Endothelial cell of umbilical vein (primary cell): ENCODE measurements at regions not wholly inside any gene's neighbourhood (a gene's known extent, or its start where the extent isn't known, plus 50 kb on each side); places are given as distances from the start of the nearest gene placed in this dataset.

Source experiments
- CTCF ChIP-seq, 2 donors: IDR thresholded peaks; 1 replicate in 1 of 2; 2 replicates in 1 of 2; pipeline ENCODE4 v1.5.1; 2011; ENCODE audit warnings: low read length in 2 of 2, mild to moderate bottlenecking in 2 of 2, moderate library complexity in 2 of 2, control low read depth in 1 of 2, inconsistent platforms in 1 of 2, low read depth in 1 of 2; ENCODE audit not compliant: insufficient read depth in 1 of 2; ENCODE audit errors: extremely low read depth in 1 of 2
- EZH2 ChIP-seq: IDR thresholded peaks from 2 replicates; pipeline ENCODE4 v1.6.1; 2012; ENCODE audit warnings: borderline replicate concordance, low read depth, mild to moderate bottlenecking, moderate library complexity, low read length, inconsistent platforms; ENCODE audit not compliant: severe bottlenecking
- MAX ChIP-seq: IDR thresholded peaks from 2 replicates; pipeline ENCODE4 v1.6.1; 2011; ENCODE audit not compliant: insufficient read depth, insufficient read length
- POLR2A ChIP-seq: IDR thresholded peaks from 2 replicates; pipeline ENCODE4 v1.6.1; 2012; ENCODE audit warnings: low read depth, mild to moderate bottlenecking, control low read depth, low read length
- POLR2AphosphoS5 ChIP-seq: IDR thresholded peaks from 2 replicates; pipeline ENCODE4 v1.6.1; 2012; ENCODE audit warnings: low read depth, mild to moderate bottlenecking, control low read depth, low read length, moderate library complexity; ENCODE audit not compliant: insufficient read depth

DNA sequence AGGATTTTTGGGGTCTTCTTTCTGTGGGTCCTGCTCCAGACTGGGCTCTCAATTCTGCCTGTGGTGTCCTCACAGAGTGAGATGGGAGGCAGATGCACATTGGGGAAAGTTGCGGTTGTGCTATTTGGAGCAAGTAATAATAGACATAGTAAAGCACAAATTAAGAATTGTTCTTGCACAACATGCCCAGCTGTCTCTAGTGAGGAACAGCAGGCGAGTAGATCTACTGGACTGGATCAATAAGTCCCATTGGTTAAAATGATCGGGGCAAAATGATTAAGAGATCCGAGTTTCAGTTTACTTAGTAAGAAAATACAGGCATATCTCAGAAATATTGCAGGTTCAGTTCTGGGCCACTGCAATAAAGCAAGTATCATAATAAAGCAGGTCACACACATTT lies 448.3 kb upstream of the PROX1 start:
- no peak for TF ChIP-seq CTCF (IDR thresholded peaks at IDR 0.05; ENCODE audit: extremely low read depth in 1 of 2, insufficient read depth in 1 of 2, low read depth in 1 of 2, low read length in 2 of 2)
- TF ChIP-seq POLR2AphosphoS5: no peak
- no peak for TF ChIP-seq POLR2A
- TF ChIP-seq MAX: no peak
- TF ChIP-seq EZH2: no peak
